Islet precursor cell (in vitro differentiated cells): ENCODE measurements at regions not wholly inside any gene's neighbourhood (a gene's known extent, or its start where the extent isn't known, plus 50 kb on each side); places are given as distances from the start of the nearest gene placed in this dataset.
A peak's percentile ranks its signal among the peaks of the same experiment; 100 is the strongest.
"Not testable (repeated sequence)": the region's sequence is repeated elsewhere in the genome, so short reads cannot be mapped to it uniquely, and the experiment has no call there.

ENCODE experiments used
- DNase-seq: peaks from one replicate; pipeline ENCODE4 v3.0.0-alpha.2; 2018

- no peak for DNase-seq
Observed at GRCh38 chr5:109574985-109575384, 114.7 kb upstream of the MAN2A1 start.

- DNase-seq: no peak
Observed at GRCh38 chr5:109573766-109574165, 116.0 kb upstream of the MAN2A1 start.

- no peak for DNase-seq
Observed at GRCh38 chr5:109573256-109573655, 116.5 kb upstream of the MAN2A1 start.

- DNase-seq: no peak
Observed at GRCh38 chr5:109571785-109572184, 117.9 kb upstream of the MAN2A1 start.

GRCh38 chr5:109570362-109570874 lies 119.3 kb upstream of the MAN2A1 start:
- no peak for DNase-seq

- peak; percentile 62 for DNase-seq
Observed at GRCh38 chr5:109567374-109568044, 122.2 kb upstream of the MAN2A1 start.

- DNase-seq: no peak
Observed at GRCh38 chr5:109566361-109566760, 123.4 kb upstream of the MAN2A1 start.

- no peak for DNase-seq
Observed at GRCh38 chr5:109563739-109564138, 126.0 kb upstream of the MAN2A1 start.

GRCh38 chr5:109563189-109563588 lies 126.5 kb upstream of the MAN2A1 start:
- DNase-seq: no peak

GRCh38 chr5:109562441-109562840 lies 127.3 kb upstream of the MAN2A1 start:
- no peak for DNase-seq

GRCh38 chr5:109561447-109561846 lies 128.3 kb upstream of the MAN2A1 start:
- no peak for DNase-seq

GRCh38 chr5:109560554-109560953 lies 129.2 kb upstream of the MAN2A1 start:
- no peak for DNase-seq

- no peak for DNase-seq
Observed at GRCh38 chr5:109558952-109559351, 130.8 kb upstream of the MAN2A1 start.

- DNase-seq: no peak
Observed at GRCh38 chr5:109558364-109558763, 131.4 kb upstream of the MAN2A1 start.

- no peak for DNase-seq
Observed at GRCh38 chr5:109553846-109554245, 135.9 kb upstream of the MAN2A1 start.

GRCh38 chr5:109551234-109551633 lies 138.5 kb upstream of the MAN2A1 start:
- not testable (repeated sequence) for DNase-seq

- no peak for DNase-seq
Observed at GRCh38 chr5:109550077-109550476, 139.7 kb upstream of the MAN2A1 start.

- no peak for DNase-seq
Observed at GRCh38 chr5:109546461-109546860, 136.7 kb upstream of the PJA2 start.

GRCh38 chr5:109544873-109545272 lies 135.1 kb upstream of the PJA2 start:
- not testable (repeated sequence) for DNase-seq

- DNase-seq: not testable (repeated sequence)
Observed at GRCh38 chr5:109538692-109539091, 128.9 kb upstream of the PJA2 start.

- DNase-seq: not testable (repeated sequence)
Observed at GRCh38 chr5:109535090-109535489, 125.3 kb upstream of the PJA2 start.

- DNase-seq: no peak
Observed at GRCh38 chr5:109533751-109534272, 124.0 kb upstream of the PJA2 start.

GRCh38 chr5:109532773-109533364 lies 123.1 kb upstream of the PJA2 start:
- DNase-seq: no peak

- no peak for DNase-seq
Observed at GRCh38 chr5:109531262-109531661, 121.5 kb upstream of the PJA2 start.
